Ishikawa (cell line): ENCODE measurements at regions not wholly inside any gene's neighbourhood (a gene's known extent, or its start where the extent isn't known, plus 50 kb on each side); places are given as distances from the start of the nearest gene placed in this dataset.

Experiments used
- CEBPB ChIP-seq: IDR thresholded peaks from 2 replicates; pipeline ENCODE4 v1.6.1; 2012
- MAX ChIP-seq: IDR thresholded peaks from 2 replicates; pipeline ENCODE4 v1.6.1; 2012
- TAF1 ChIP-seq: IDR thresholded peaks from 2 replicates; pipeline ENCODE4 v1.6.1; 2012; ENCODE audit warnings: low read depth, mild to moderate bottlenecking

GRCh38 chr1:221291113-221291512, 411.9 kb downstream of the HLX start:
- TF ChIP-seq MAX (no peak), TAF1 (no peak), CEBPB (no peak)
